ENCODE measurements at regions not wholly inside any gene's neighbourhood (a gene's known extent, or its start where the extent isn't known, plus 50 kb on each side); places are given as distances from the start of the nearest gene placed in this dataset.

DNA sequence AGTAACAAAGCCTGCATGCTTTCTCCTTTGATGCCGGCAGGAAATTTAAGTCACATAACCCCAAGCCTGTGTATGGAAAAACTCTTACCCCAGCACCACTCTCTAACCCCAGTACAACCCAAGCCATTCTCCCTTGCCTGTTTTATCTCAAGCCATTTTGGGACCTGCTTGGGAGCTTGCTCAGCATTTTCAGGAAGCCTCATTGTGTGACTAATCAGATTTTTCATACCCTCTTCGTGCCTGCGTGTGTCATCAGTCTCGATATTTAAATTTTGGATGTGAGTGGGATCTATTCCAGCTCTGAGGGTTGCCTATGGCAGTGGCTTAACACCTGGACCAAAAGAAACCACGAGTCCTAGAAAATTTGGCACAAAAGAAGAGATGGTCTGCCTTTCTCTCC, 426.2 kb downstream of the SQOR start:
- TF ChIP-seq TAF1 (conservative IDR thresholded peaks at IDR 0.05) (no peak), RAD21 (IDR thresholded peaks at IDR 0.05) (no peak)
- TF ChIP-seq, protein P1, sequence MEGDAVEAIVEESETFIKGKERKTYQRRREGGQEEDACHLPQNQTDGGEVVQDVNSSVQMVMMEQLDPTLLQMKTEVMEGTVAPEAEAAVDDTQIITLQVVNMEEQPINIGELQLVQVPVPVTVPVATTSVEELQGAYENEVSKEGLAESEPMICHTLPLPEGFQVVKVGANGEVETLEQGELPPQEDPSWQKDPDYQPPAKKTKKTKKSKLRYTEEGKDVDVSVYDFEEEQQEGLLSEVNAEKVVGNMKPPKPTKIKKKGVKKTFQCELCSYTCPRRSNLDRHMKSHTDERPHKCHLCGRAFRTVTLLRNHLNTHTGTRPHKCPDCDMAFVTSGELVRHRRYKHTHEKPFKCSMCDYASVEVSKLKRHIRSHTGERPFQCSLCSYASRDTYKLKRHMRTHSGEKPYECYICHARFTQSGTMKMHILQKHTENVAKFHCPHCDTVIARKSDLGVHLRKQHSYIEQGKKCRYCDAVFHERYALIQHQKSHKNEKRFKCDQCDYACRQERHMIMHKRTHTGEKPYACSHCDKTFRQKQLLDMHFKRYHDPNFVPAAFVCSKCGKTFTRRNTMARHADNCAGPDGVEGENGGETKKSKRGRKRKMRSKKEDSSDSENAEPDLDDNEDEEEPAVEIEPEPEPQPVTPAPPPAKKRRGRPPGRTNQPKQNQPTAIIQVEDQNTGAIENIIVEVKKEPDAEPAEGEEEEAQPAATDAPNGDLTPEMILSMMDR (IDR thresholded peaks at IDR 0.05; ENCODE audit: low read depth, low read length, missing input control), result no peak
- TF ChIP-seq, protein P2, sequence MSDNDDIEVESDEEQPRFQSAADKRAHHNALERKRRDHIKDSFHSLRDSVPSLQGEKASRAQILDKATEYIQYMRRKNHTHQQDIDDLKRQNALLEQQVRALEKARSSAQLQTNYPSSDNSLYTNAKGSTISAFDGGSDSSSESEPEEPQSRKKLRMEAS (IDR thresholded peaks at IDR 0.05), result no peak
